ENCODE measurements at regions not wholly inside any gene's neighbourhood (a gene's known extent, or its start where the extent isn't known, plus 50 kb on each side); places are given as distances from the start of the nearest gene placed in this dataset.
A peak's percentile ranks its signal among the peaks of the same experiment; 100 is the strongest.
"Not testable (repeated sequence)": the region's sequence is repeated elsewhere in the genome, so short reads cannot be mapped to it uniquely, and the experiment has no call there.

DNA sequence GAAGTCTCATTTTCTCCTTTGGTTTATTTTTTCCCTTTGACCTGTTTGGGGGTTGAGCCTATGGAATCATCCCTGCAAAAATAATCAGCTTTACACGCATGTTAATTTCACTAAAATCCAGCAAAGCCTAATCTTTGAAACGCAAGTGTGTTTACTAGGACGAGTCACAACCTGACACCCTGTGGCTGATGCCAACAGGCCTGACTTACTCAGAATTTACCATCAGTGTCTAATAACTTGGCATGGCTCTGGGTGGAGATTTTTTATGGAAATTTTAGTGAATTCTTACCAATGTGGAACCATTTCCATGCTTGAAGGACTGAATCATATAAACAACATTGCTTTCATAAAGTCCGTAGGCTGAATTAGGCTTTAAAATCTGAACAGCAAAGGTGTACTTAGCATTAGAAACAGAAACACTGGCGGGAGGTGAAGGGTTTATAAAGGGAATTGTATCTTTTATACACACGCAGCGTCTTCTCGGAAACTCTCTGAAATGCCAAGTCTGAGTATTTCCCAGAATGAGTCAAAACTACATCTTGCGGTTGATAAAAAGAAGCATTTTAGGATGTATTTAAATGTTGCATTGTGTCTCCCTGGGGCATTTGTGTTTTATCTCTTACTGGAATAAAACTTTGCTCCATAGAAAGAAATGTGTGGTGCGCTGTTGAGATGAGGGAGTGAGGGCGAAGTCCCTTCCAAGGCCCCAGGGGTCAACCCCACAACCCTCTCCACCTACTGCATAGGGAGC, 81.2 kb downstream of the DACT2 start:
- dilution Hi-C loops (cut with MboI; ENCODE audit: extremely low pct_ligation_motif_present, low sequenced_read_pairs): no loop called here
- Histone ChIP-seq H3K9ac (ENCODE audit: control insufficient read depth, extremely low read depth, insufficient read depth, low read length) (no peak overlapping the region), H3K36me3 (ENCODE audit: control insufficient read depth in 2 of 2, extremely low read depth in 1 of 2, insufficient read depth in 2 of 2, low read length in 2 of 2) (no peaks in the 10 kb centered on the region), H3K9me3 (ENCODE audit: control insufficient read depth, low read depth, low read length) (no peaks in the 10 kb centered on the region), H3K9me1 (ENCODE audit: control insufficient read depth, extremely low read depth, insufficient read depth, low read length) (no peaks in the 10 kb centered on the region), H3K4me2 (ENCODE audit: control insufficient read depth, extremely low read depth, insufficient read depth, low read depth, low read length) (peak overlapping the region; percentile 37), H3K27ac (ENCODE audit: control insufficient read depth, insufficient read depth, low read length) (no peak overlapping the region), H4K20me1 (ENCODE audit: control insufficient read depth, extremely low read depth, insufficient read depth, low read length) (no peaks in the 10 kb centered on the region), H3K4me3 (ENCODE audit: control insufficient read depth in 2 of 3, extremely low read depth in 1 of 3, insufficient read depth in 2 of 3, low read depth in 1 of 3, low read length in 3 of 3) (no peak overlapping the region), H3K27me3 (ENCODE audit: control insufficient read depth, extremely low read depth, insufficient read depth, low read length) (peaks cover 15% of the 10 kb centered on the region), H3K79me2 (ENCODE audit: control insufficient read depth, insufficient read depth, low read length) (no peaks in the 10 kb centered on the region), H2AFZ (ENCODE audit: control insufficient read depth, low read length) (no peak overlapping the region), H3K4me1 (ENCODE audit: control insufficient read depth, extremely low read depth, insufficient read depth, low read length) (peaks cover 7% of the 10 kb centered on the region)
- DNase-seq (ENCODE audit: low read depth, low spot score) (no peak), FAIRE-seq (no peak)
- TF ChIP-seq, protein P1, sequence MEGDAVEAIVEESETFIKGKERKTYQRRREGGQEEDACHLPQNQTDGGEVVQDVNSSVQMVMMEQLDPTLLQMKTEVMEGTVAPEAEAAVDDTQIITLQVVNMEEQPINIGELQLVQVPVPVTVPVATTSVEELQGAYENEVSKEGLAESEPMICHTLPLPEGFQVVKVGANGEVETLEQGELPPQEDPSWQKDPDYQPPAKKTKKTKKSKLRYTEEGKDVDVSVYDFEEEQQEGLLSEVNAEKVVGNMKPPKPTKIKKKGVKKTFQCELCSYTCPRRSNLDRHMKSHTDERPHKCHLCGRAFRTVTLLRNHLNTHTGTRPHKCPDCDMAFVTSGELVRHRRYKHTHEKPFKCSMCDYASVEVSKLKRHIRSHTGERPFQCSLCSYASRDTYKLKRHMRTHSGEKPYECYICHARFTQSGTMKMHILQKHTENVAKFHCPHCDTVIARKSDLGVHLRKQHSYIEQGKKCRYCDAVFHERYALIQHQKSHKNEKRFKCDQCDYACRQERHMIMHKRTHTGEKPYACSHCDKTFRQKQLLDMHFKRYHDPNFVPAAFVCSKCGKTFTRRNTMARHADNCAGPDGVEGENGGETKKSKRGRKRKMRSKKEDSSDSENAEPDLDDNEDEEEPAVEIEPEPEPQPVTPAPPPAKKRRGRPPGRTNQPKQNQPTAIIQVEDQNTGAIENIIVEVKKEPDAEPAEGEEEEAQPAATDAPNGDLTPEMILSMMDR (optimal IDR thresholded peaks at IDR 0.05 in 1 of 3, IDR thresholded peaks at IDR 0.05 in 1 of 3, conservative IDR thresholded peaks at IDR 0.05 in 1 of 3; ENCODE audit: extremely low read depth in 1 of 3, insufficient read depth in 2 of 3, low read length in 3 of 3): peak in 1 of 3 experiments; percentile 28
- no peak for TF ChIP-seq EZH2 (IDR thresholded peaks at IDR 0.05; ENCODE audit: low read length)

DNA sequence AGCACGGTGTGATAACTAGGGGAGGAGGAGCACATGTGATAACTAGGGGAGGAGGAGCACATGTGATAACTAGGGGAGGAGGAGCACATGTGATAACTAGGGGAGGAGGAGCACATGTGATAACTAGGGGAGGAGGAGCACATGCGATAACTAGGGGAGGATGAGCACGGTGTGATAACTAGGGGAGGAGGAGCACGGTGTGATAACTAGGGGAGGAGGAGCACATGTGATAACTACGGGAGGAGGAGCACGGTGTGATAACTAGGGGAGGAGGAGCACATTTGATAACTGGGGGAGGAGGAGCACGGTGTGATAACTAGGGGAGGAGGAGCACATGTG, 85.7 kb downstream of the DACT2 start:
- H3K9ac ChIP-seq (ENCODE audit: control insufficient read depth, extremely low read depth, insufficient read depth, low read length); H3K27ac ChIP-seq (ENCODE audit: control insufficient read depth, insufficient read depth, low read length); H3K4me1 ChIP-seq (ENCODE audit: control insufficient read depth, extremely low read depth, insufficient read depth, low read length); H3K79me2 ChIP-seq (ENCODE audit: control insufficient read depth, insufficient read depth, low read length); H3K4me3 ChIP-seq (ENCODE audit: control insufficient read depth in 2 of 3, extremely low read depth in 1 of 3, insufficient read depth in 2 of 3, low read depth in 1 of 3, low read length in 3 of 3); H3K4me2 ChIP-seq (ENCODE audit: control insufficient read depth, extremely low read depth, insufficient read depth, low read depth, low read length); H4K20me1 ChIP-seq (ENCODE audit: control insufficient read depth, extremely low read depth, insufficient read depth, low read length); H2AFZ ChIP-seq (ENCODE audit: control insufficient read depth, low read length); H3K9me3 ChIP-seq (ENCODE audit: control insufficient read depth, low read depth, low read length); DNase-seq (ENCODE audit: low read depth, low spot score); H3K36me3 ChIP-seq (ENCODE audit: control insufficient read depth in 2 of 2, extremely low read depth in 1 of 2, insufficient read depth in 2 of 2, low read length in 2 of 2); FAIRE-seq; H3K9me1 ChIP-seq (ENCODE audit: control insufficient read depth, extremely low read depth, insufficient read depth, low read length); dilution Hi-C loops (cut with MboI; ENCODE audit: extremely low pct_ligation_motif_present, low sequenced_read_pairs): not testable (repeated sequence)
- peaks cover 16% of the 10 kb centered on the region for H3K27me3 ChIP-seq (ENCODE audit: control insufficient read depth, extremely low read depth, insufficient read depth, low read length)
